Brain microvascular endothelial cell (primary cell): ENCODE measurements at regions not wholly inside any gene's neighbourhood (a gene's known extent, or its start where the extent isn't known, plus 50 kb on each side); places are given as distances from the start of the nearest gene placed in this dataset.
"Not testable (repeated sequence)": the region's sequence is repeated elsewhere in the genome, so short reads cannot be mapped to it uniquely, and the experiment has no call there.

Experiments used
- DNase-seq: peaks from one replicate; pipeline ENCODE4 v3.0.0-alpha.2; 2020
- H3K27ac ChIP-seq: fragments of 250-450 bp; sonication (Bioruptor Pico); 2 replicates; pipeline ENCODE4 v1.5.1; 2020; ENCODE audit warnings: mild to moderate bottlenecking, moderate library complexity
- H3K27me3 ChIP-seq: fragments of 250-450 bp; sonication (Bioruptor Pico); replicated peaks from 2 replicates; pipeline ENCODE4 v1.5.1; 2020; ENCODE audit warnings: mild to moderate bottlenecking
- H3K36me3 ChIP-seq: fragments of 250-450 bp; sonication (Bioruptor Pico); replicated peaks from 2 replicates; pipeline ENCODE4 v1.5.1; 2020; ENCODE audit warnings: mild to moderate bottlenecking
- H3K4me3 ChIP-seq: 2 replicates; pipeline ENCODE4 v1.5.1; 2011; ENCODE audit warnings: low read depth, mild to moderate bottlenecking, control low read depth, low read length, moderate library complexity
- CTCF ChIP-seq: IDR thresholded peaks from 2 replicates; pipeline ENCODE4 v1.5.1; 2011; ENCODE audit warnings: low read depth, mild to moderate bottlenecking, moderate library complexity, low read length, control low read depth, inconsistent platforms; ENCODE audit errors: missing control alignments
- in situ Hi-C: cut with HindIII; loops from 2 replicates; pipeline ENCODE4 v1.10.0; 2017; ENCODE audit warnings: low sequenced_read_pairs, low pct_ligation_motif_present

DNA sequence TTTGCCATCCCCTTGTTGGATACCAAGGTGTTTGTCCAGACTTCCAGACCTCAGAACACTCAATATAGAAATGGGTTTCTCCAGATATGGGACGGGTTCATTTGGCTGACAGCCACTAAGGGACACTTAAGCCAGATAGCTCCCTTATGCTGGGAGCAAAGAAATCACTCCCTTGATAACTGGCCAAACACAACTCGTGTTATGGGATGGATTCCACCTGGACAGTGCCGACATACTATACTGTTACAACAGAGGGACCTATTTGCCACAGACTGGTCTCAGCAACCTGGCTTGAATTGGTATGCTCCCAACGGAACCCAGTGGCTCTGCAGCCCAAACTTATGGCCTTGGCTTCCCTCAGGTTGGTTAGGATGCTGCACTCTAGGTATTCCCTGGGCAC is 114.0 kb upstream of the PLCL2 start:
- DNase-seq: no peak
- in situ Hi-C loops: no loop called here
- H3K4me3 ChIP-seq: no peak overlapping the region
- no peaks in the 10 kb centered on the region for H3K36me3 ChIP-seq
- TF ChIP-seq CTCF: no peak
- no peaks in the 10 kb centered on the region for H3K27me3 ChIP-seq
- H3K27ac ChIP-seq: no peak overlapping the region

DNA sequence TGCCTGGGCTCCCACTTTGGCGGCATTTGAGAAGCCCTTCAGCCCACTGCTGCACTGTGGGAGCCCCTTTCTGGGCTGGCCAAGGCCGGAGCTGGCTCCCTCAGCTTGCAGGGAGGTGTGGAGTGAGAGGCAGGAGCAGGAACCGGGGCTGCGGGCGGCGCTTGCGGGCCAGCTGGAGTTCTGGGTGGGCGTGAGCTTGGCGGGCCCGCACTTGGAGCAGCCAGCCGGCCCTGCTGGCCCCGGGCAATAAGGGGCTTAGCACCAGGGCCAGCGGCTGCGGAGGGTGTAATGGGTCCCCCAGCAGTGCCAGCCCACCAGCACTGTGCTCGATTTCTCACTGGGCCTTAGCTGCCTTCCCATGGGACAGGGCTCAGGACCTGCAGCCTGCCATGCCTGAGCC is 111.2 kb upstream of the PLCL2 start:
- in situ Hi-C loops, H3K27me3 ChIP-seq, DNase-seq, H3K36me3 ChIP-seq, H3K27ac ChIP-seq, H3K4me3 ChIP-seq: not testable (repeated sequence)

GRCh38 chr3:16774536-16774935 is 110.2 kb upstream of the PLCL2 start:
- H3K36me3 ChIP-seq, H3K4me3 ChIP-seq, in situ Hi-C loops: not testable (repeated sequence)

DNA sequence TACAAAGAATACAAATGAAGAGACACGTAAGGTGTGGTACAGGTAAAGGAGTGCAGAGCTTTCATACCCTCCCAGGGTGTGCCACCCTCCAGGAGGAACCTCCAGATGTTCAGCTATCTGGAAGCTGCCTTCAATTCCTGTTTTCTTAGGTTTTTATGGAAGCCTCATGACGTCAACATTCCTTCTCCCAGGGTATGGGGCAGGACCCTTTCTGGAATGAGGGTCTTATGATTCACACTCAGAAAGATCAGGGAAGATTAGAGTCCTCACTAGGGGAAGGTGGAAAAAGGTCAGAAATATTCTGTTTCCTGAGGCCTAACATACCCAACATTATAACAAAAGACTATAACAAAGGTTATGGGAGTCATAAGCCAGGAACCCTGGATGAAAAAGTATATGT is 99.8 kb upstream of the PLCL2 start:
- in situ Hi-C loops: no loop called here
- no peak for TF ChIP-seq CTCF
- Histone ChIP-seq H3K27ac (no peak overlapping the region), H3K27me3 (no peaks in the 10 kb centered on the region), H3K36me3 (no peaks in the 10 kb centered on the region), H3K4me3 (no peak overlapping the region)
- no peak for DNase-seq

More at GRCh38 chr3:16774536-16774935, 110.2 kb upstream of the PLCL2 start:
- not testable (repeated sequence) for H3K27me3 ChIP-seq, H3K27ac ChIP-seq, DNase-seq

DNA sequence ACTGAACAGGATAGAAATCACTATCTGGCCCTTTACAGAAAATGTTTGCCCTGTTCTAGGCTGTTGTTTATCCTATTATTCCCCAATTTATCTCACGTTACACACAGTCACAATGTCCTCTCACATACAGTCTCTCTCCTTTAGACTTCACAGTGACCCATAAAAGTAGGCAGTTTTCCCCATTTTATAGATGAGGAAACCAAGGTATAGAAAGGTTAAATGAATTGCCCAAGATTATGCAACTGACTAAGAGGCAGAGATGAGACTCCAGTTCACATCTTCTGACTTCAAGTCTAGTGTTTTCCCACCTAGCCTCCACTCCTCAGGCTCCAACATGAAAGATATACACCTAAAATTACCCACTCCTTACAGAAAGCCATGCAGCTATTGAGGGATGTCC is 99.3 kb upstream of the PLCL2 start:
- no peaks in the 10 kb centered on the region for H3K27me3 ChIP-seq
- no peak overlapping the region for H3K27ac ChIP-seq
- H3K4me3 ChIP-seq: no peak overlapping the region
- no peak for TF ChIP-seq CTCF
- in situ Hi-C loops: no loop called here
- no peaks in the 10 kb centered on the region for H3K36me3 ChIP-seq
- no peak for DNase-seq

GRCh38 chr3:16788440-16789056 is 96.2 kb upstream of the PLCL2 start:
- Histone ChIP-seq H3K4me3 (no peak overlapping the region), H3K27ac (no peak overlapping the region), H3K27me3 (no peaks in the 10 kb centered on the region), H3K36me3 (no peaks in the 10 kb centered on the region)
- no peak for DNase-seq
- no peak for TF ChIP-seq CTCF
- in situ Hi-C loops: no loop called here
